SK-N-DZ (cell line): ENCODE measurements at regions not wholly inside any gene's neighbourhood (a gene's known extent, or its start where the extent isn't known, plus 50 kb on each side); places are given as distances from the start of the nearest gene placed in this dataset.

Source experiments
- DNase-seq: peaks from one replicate; pipeline ENCODE4 v3.0.0-alpha.2; 2015; ENCODE audit warnings: low spot score

DNA sequence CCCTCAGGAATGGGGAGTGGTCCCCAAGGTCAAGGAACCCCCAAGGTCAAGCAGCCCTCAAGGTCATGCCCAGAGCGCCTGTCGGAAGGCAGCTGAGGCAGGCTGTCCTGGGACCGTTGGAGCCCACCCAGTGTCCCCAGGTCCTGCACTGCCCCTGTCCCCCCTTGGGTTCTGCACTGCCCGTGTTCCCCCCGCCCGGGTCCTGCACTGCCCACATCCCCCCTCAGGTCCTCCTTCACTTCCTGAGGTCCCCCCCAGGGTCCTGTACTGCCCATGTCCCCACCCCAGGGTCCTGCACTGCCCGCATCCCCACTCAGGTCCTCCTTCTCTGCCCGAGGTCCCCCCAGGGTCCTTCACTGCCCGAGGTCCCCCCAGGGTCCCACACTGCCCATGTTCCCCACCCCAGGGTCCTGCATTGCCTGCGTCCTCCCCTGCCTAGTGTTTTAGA, 1073.0 kb downstream of the BRD1 start:
- no peak for DNase-seq

DNA sequence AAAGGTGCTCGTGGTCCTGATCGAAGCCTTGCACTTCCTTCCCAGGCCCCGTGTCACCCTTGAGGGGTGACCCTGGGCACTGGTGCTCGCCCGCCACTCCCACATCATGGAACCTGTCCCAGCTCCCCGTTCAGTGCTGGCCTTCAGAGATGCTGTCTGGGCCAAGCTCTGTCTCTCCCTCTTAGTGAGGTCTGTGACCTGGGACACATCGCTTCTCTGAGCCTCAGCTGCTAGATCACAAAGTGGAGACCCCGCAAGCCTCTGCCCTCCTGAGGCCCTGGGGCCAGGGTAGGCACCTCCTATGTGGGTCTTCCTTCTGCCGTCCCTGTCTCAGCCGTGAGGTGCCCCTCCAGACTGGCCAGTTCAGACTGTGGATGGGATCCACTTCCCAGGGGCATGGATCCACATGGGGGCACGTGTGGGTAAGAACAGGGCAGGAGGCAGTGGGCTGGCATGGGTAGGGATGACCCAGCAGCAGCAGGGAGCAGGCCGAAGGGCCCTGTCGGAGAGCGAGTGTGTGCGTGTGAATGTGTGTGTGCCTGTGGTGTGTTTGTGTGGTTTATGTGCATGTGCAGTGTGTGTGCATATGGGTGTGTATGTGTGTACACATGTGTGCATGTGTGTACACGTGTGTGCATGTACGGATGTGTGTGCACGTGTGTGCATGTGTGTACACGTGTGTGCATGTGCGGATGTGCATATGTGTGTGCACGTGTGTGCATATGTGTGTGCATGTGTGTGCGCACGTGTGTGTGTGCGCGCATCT, 1073.7 kb downstream of the BRD1 start:
- no peak for DNase-seq

DNA sequence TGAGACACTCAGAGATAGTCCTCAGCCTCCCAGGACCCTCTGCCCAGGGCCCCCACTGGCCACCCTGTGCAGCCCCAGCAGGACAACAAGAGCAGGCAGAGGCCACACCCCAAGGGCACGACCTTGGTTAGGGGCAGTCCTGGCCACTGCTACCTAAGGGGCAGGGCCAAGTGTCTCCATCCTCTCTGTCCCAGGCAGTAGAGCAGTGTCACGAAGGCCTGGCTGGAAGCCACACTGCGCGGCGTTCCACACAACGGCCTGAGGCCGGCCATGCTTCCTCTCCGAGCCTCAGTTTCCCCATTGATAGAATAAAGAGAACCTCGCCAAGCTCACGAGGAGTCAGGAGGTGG, 1074.3 kb downstream of the BRD1 start:
- DNase-seq = no peak

DNA sequence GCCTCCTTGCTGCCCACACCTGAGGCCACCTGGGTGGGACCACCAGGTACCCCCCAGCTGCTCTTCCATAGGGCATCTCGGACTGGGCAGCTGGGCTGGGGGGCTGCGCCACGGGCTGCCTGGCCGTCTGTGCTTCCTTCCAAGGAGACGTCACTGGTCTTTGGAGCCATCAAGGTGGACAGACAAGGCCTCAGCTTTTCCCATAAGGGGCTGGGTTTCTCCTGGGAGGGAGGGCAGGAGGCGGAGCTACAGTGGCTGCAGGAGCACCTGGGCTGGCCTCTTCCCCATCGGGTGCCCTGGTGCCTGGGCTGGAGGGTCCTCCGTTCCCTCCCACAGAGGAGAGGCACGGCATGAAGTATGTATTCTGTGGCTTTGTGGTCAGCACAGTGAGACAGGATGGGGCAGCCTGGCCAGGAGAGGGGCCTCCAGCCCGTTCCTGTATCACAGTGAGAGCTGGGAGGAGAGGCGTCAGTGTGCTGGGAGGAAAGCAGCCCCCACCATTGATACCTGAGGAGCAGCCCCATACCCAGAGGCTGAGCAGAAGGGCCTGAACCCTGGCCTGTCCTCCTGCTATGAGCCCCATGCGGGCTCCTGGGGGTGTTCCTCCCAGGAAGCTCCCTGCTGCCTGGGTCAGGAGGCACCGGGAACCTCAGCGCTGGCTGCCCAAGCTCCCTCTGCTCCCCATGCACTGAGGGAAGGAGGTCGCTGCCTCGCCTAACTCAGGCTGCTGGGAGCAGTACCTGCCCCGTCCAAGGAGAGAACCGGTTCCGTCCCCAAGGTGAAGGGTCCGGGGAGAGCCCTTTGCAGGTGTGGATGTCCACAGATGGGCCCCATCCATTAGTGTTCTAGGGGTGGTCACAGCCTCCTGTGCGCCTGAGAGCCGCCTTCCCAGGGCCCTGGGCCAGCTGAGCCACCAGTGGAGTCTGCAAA, 1075.0 kb downstream of the BRD1 start:
- no peak for DNase-seq

DNA sequence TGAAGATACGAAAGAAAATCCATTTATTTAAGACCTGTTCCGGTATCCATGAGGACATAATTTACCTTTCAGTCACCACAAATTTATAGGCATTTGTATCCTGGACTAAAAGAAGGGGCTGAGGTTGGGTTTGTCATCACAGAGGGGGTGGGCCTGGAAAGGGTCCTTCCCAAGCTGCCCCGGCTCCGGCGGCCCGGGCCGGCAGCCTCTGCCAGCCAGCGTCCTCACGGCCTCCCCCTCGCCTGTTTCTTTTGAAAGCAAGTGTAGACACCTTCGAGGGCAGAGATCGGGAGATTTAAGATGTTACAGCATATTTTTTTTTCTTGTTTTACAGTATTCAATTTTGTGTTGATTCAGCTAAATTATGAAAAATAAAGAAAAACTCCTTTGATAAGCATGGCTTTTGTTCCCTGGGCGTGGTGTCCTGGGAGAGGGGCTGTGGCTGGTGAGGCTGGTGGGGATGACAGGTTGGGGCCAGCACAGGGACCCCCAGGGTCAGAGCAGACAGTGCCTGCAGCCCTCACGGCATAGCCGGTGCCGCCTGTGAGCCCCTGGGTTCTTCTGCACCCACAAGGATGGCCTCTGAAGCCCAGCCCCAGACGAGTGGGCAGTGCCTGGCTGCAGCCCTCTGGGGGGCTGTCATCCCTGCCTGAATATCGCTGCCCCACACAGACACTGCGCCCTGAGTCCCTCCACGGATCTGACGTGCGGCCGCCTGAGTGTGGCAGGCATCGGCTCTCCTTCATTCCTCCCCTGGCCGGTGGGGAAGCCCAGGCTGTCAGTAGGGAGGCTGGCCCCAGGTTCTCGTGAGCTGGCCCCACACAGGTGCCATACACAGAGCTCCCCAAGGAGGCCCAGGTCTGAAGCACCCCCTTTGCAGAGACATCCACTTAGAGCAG, 1075.9 kb downstream of the BRD1 start:
- no peak for DNase-seq

DNA sequence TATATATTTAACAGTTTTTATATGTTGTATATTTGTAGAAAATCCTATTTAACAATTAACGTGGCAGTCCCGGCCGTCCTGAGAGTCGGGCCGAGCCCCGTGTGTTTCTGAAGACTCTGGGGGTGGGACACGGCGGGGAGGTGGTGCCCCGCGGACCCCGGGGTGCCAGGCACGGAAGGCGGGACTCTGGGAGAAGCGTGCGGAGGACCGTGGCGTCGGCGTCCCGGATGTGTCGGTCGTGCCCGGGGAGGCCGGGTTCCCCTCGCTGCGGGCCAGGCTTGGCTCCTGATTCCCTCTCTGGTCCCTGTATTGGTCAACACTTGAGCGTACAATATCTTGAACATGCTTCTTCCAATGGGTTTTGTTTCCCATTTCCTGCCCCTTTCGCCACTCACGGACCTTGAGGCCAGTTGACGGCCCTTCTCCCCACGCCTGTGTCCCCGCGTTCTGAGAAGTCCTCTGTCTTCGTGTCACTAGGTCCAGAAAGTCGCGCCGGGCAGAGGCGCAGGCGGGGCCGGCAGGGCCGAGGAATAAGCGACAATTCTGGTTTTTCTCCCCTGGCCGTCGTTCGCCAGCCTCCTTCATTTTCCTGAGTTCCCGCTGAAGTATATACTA, 1076.7 kb downstream of the BRD1 start:
- DNase-seq = no peak

DNA sequence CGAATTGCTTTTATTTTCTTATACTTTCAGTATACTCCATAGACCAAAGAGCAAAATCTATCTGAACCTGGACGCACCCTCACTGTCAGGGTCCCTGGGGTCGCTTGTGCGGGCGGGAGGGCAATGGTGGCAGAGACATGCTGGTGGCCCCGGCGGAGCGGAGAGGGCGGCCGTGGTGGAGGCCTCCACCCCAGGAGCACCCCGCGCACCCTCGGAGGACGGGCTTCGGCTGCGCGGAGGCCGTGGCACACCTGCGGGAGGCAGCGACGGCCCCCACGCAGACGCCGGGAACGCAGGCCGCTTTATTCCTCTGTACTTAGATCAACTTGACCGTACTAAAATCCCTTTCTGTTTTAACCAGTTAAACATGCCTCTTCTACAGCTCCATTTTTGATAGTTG, 1077.4 kb downstream of the BRD1 start:
- no peak for DNase-seq

DNA sequence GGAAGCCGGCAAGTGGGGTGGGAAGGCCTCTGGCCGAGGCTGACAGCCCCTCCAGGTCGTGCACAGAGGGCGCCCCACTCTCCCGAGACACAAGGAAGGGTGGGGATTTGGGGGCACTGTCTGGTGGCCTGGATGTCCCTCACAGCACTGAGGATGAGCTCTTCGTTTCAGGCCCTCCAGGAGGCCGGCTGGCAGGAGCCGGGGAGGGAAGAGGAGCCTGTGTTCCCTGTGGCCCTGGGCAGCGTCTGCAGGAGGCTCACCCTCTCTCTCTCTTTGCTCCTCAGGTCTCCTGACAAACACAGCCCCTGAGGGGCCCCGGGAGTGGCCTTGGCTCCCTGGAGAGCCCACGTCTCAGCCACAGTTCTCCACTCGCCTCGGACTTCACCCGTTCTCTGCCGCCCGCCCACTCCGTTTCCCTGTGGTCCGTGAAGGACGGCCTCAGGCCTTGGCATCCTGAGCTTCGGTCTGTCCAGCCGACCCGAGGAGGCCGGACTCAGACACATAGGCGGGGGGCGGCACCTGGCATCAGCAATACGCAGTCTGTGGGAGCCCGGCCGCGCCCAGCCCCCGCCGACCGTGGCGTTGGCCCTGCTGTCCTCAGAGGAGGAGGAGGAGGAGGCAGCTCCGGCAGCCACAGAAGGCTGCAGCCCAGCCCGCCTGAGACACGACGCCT, 1078.0 kb downstream of the BRD1 start:
- no peak for DNase-seq

DNA sequence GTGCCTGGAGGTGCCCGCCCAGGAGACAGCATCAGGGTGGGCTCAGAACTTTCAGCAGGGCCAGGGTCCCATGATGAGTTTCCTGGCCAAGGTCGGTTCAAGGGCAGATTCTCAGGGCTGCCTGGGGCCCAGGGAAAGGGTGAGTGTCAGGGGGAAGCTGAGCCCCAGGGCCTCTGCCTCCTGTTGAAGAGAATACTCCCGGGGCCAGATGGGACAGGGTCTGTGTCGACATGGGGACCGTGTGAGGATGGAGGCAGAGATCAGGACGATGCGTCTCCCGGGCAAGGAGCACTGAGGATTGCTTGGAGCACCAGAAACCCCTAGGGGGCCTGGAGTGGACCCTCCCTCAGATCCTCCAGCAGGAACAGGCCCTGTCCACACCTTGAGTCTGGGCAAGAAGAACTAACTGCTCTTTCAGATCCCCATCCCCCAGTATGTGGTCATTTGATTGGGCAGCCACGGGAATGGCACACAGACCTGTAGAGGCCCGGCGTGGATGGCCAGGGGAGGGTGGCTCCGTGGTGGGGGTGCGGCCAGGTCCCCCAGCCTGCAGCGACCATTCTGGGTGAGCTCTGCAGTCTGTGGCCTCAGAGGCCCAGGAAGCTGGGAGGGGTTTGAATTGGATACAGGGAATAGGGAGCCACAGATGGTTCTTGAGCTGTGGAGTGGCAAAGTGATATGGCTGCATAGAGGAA, 1078.7 kb downstream of the BRD1 start:
- DNase-seq = no peak

DNA sequence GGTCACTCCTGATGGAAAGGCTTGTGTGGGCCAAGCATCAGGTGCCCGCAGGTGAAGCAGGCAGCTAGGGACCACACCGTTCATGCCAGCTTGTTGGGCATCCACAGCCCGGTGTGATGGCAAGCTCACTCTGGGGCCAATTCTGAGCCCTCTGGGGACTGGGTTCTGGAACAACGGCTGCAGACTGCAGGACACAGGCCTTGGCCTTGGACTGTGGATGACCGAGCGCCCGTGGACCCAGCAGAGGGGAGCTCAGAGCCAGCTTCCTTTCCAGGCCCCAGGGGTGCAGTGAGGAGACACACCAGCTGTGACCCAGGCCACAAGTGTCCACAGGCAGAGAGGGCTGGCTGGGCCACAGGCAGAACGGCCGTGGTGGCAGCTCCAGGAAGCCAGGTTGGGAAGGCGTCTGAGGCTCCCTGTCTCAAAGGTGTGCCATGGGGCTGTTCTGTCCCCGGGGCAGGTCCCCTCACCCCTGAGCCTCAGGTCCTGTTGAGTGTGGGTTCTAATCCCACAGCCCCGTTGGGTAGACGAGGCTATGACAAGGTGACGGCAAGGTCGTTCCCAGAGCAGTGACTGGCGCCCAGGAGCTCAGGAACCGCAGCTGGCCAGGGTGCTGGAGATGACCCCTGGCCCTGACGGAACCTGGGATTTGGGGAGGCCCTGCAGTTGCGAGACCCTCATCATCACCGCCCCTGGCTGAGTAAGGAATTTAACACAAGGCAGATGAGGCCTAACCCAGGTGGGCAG, 1079.4 kb downstream of the BRD1 start:
- DNase-seq = no peak

DNA sequence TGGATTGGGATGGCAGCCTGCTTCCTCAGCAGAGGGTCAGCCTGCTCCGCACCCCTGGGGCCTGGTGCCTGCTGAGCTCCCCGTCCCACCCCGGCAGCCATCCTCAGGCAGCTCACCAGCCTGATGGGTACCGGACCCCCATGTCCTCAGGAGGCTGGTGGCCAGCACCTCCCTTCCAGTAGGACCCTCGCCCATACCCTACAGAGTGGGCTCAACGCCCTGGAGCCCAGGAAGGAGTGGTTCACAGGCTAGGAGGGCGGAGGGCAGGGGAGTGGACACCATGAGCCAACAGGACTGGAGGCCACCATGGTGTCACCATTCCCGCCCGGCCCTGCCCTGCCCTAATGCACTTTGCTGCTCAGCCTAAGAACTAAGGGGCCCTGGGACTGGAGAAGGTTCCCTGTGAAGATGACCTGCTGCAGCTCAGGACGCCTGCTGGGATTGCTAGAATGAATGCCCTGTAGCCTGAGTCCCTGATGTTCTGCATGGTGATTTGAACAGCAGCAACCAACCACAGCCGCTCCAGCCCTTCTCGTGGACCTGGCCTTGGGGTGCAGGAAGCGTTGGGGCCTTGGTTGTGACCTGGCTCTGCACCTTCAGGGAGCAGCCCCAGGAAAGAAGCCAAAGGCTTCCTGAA, 1080.8 kb downstream of the BRD1 start:
- DNase-seq = no peak

DNA sequence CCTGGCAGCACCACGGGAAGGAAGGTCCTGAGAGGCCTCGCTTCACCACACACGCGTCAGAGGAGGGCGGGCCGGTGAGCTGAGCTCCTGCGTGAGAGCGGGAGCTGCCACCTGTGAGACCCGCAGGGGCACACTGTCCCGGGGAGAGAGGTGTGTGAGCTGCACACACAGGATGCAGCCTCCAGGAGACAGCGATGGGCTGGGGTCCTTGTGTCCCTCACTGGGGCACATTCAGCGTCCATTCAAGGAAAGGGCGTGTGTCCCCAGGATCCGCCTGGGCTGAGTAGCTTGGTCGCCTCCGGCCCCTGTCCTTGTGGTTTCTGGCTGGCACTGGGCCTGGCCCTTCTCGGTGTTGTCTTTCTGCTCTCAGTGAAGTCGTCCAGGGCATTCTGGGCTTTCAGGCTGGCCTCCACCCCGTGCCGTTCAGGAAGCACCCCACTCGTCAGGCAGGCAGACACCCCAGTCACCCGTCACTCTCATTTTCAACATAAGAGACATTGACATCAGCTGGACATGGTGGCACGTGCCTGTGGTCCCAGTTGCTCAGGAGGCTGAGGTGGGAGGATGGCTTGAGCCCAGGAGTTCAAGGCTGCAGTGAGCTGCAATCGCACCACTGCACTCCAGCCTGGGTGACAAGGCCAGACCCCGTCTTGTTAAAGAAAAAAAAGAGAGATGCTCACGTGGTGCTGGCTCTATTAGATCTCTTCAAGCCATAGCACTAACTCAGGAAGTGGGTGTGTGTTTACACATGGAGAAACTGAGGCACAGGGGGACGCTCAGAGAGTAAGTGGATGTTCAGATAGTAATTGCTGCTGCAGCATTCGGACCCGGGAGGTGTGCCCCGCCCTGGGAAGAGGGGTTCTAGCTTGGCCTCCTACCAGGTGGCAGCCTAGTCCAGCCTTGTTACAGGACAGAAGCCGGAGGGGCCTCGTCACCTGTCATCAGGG, 1081.6 kb downstream of the BRD1 start:
- no peak for DNase-seq

DNA sequence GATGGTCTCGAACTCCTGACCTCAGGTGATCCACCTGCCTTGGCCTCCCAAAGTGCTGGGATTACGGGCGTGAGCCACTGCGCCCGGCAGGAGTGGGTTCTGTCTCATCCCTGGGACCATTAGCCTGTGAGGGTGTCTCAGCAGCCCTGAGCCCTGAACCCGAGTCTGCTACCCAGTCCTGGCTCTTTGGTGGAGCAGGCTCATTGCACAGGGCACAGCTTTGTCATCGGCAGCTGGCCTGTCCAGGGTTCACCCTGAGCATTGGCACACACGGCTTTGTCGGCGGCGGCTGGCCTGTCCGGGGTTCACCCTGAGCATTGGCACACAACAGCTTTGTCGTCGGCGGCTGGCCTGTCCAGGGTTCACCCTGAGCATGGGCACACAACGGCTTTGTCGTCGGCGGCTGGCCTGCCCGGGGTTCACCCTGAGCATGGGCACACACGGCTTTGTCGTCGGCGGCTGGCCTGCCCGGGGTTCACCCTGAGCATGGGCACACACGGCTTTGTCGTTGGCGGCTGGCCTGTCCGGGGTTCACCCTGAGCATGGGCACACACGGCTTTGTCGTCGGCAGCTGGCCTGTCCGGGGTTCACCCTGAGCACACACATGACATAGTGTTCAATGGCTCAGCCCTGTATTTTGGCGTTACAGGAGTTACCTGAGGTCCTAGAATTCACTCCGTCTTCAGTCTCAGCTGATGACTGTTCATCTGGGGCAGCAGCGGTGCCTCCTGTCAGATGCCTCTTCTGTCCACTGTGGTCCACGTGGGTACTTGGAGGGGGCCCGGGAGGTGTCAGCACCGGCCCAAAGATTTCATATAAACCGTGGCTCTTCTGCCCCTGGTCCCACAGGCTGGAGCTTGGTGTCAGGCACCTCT, 1082.5 kb downstream of the BRD1 start:
- DNase-seq = no peak

DNA sequence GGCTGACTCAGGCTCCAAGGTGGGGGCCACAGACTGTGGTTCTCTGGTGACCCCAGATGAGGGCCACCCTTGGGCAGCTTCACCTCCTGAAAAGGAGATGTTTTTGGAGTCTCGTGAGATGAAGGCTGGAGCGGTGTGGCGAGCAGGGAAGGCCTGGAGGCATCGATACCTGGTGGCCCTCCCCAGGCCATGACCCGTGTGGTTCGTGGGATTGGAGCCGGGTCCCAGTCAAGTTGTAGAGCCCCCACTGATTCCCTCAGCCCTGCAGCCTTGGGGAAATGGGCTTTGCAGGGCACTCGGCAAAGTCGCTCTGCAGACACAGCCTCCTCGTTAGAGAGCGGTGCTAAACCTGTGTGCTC, 1083.4 kb downstream of the BRD1 start:
- no peak for DNase-seq

DNA sequence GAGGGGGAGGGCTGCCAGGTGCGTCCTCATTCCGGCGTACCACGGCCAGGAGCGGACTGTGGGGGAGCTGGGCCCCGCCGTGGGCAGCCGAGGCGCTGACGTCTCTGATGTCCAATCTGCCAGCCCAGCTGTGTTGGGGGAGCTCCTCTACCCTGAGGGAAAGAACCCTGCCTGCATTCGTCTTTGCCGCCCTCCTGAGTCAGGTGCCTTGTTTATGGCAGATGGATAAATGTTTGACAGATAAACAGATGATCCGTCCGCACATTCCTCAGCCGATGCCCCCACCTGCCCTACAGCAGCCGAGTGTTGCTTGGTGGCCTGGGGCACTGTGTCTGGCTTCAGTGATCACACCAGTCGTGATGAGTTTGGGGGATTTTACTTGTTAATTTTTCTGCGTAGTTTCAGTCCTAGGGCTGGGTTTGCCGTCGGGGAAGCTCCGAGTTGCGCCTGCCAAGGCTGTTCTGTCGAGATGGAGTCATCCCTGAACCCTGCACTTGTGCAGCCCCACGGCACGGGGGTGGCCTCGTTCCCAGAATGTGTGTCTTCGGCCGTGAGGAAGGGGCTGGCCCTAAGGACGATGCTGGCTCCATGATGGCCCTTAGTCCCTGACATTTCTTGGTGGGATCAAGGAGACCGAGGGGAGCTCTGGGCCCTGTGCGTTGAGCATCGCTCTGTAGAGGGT, 1083.9 kb downstream of the BRD1 start:
- DNase-seq = no peak
